AG09319 (cell line): ENCODE measurements at regions not wholly inside any gene's neighbourhood (a gene's known extent, or its start where the extent isn't known, plus 50 kb on each side); places are given as distances from the start of the nearest gene placed in this dataset.

Source experiments
- DNase-seq: peaks from one replicate; pipeline ENCODE4 v3.0.0-alpha.2; 2010; ENCODE audit warnings: low read depth; ENCODE audit errors: extremely low read depth
- CTCF ChIP-seq: IDR thresholded peaks from 2 replicates; pipeline ENCODE4 v1.5.1; 2011; ENCODE audit warnings: low read depth, mild to moderate bottlenecking, inconsistent platforms, low read length, moderate library complexity

- no peak for DNase-seq
- no peak for TF ChIP-seq CTCF
Measured at GRCh38 chr12:111108726-111109125, 188.3 kb upstream of the MYL2 start.

- TF ChIP-seq CTCF: no peak
- DNase-seq: no peak
Measured at GRCh38 chr12:111107392-111108178, 187.2 kb upstream of the MYL2 start.

- TF ChIP-seq CTCF: no peak
- DNase-seq: no peak
Measured at GRCh38 chr12:111105294-111105693, 184.9 kb upstream of the MYL2 start.

GRCh38 chr12:111103583-111103982 lies 183.2 kb upstream of the MYL2 start:
- TF ChIP-seq CTCF: no peak
- no peak for DNase-seq

GRCh38 chr12:111102102-111102739 lies 181.8 kb upstream of the MYL2 start:
- no peak for TF ChIP-seq CTCF
- no peak for DNase-seq

- TF ChIP-seq CTCF: no peak
- no peak for DNase-seq
Measured at GRCh38 chr12:111101003-111101402, 180.6 kb upstream of the MYL2 start.

GRCh38 chr12:111100554-111100953 lies 180.2 kb upstream of the MYL2 start:
- DNase-seq: no peak
- TF ChIP-seq CTCF: no peak
